CD8-positive, alpha-beta memory T cell (primary cell): ENCODE measurements at regions not wholly inside any gene's neighbourhood (a gene's known extent, or its start where the extent isn't known, plus 50 kb on each side); places are given as distances from the start of the nearest gene placed in this dataset.

Source experiments
- CTCF ChIA-PET: fragments of 350-600 bp; sonication (Branson Sonifier 250); formaldehyde crosslinking; loops from one replicate; lab custom pipeline; 2021; ENCODE audit warnings: antibody characterized with exemption; lab: Charles Lee
- POLR2A ChIA-PET: fragments of 350-600 bp; sonication (Branson Sonifier 250); formaldehyde crosslinking; loops from one replicate; lab custom pipeline; 2021; ENCODE audit warnings: antibody characterized with exemption; lab: Charles Lee
- DNase-seq, 5 donors: peaks; one replicate each; pipeline versions ENCODE4 v3.0.0 to v3.0.0-alpha.2; 2020 to 2022; ENCODE audit warnings: mixed read lengths in 1 of 5
- H3K27ac ChIP-seq: one replicate; pipeline ENCODE4 v1.7.0; 2013; ENCODE audit warnings: low read depth, mild to moderate bottlenecking, low read length, moderate library complexity
- H3K27me3 ChIP-seq: 2 replicates; pipeline ENCODE4 v1.7.0; 2013; ENCODE audit warnings: low read length, mild to moderate bottlenecking; ENCODE audit not compliant: insufficient read depth, poor library complexity, severe bottlenecking
- H3K36me3 ChIP-seq: 2 replicates; pipeline ENCODE4 v1.7.0; 2013; ENCODE audit warnings: mild to moderate bottlenecking, low read length, moderate library complexity; ENCODE audit not compliant: insufficient read depth
- H3K4me1 ChIP-seq: 2 replicates; pipeline ENCODE4 v1.7.0; 2013; ENCODE audit warnings: mild to moderate bottlenecking, low read length, moderate library complexity; ENCODE audit not compliant: insufficient read depth
- H3K4me3 ChIP-seq: 2 replicates; pipeline ENCODE4 v1.7.0; 2013; ENCODE audit warnings: mild to moderate bottlenecking, low read length
- H3K9me3 ChIP-seq: 2 replicates; pipeline ENCODE4 v1.7.0; 2013; ENCODE audit warnings: mild to moderate bottlenecking, low read length
- H3K27ac Mint-ChIP-seq, 8 donors: one replicate each; pipeline ENCODE4 v1.8.0; 2020 to 2021; ENCODE audit warnings: mixed read lengths in 8 of 8, mild to moderate bottlenecking in 6 of 8, inconsistent platforms in 3 of 8, moderate library complexity in 3 of 8
- H3K27me3 Mint-ChIP-seq, 2 donors: one replicate each; pipeline ENCODE4 v1.8.0; 2020 to 2021; ENCODE audit warnings: mixed read lengths in 2 of 2, mild to moderate bottlenecking in 1 of 2, moderate library complexity in 1 of 2
- H3K36me3 Mint-ChIP-seq, 3 donors: one replicate each; pipeline ENCODE4 v1.8.0; 2020 to 2021; ENCODE audit warnings: mixed read lengths in 3 of 3, inconsistent platforms in 1 of 3, mild to moderate bottlenecking in 1 of 3
- H3K4me1 Mint-ChIP-seq, 3 donors: one replicate each; pipeline ENCODE4 v1.8.0; 2020 to 2021; ENCODE audit warnings: mixed read lengths in 3 of 3, inconsistent platforms in 1 of 3, mild to moderate bottlenecking in 1 of 3
- H3K4me3 Mint-ChIP-seq, 7 donors: one replicate each; pipeline ENCODE4 v1.8.0; 2020 to 2021; ENCODE audit warnings: mixed read lengths in 7 of 7, mild to moderate bottlenecking in 6 of 7, moderate library complexity in 4 of 7, inconsistent platforms in 2 of 7
- H3K9me3 Mint-ChIP-seq, 5 donors: one replicate each; pipeline ENCODE4 v1.8.0; 2020 to 2022; ENCODE audit warnings: mixed read lengths in 5 of 5, mild to moderate bottlenecking in 3 of 5, moderate library complexity in 2 of 5, inconsistent platforms in 1 of 5

- no peak overlapping the region for H3K27ac ChIP-seq
- no peaks in the 10 kb centered on the region for H3K27me3 ChIP-seq
- CTCF ChIA-PET = no interaction called here
- Mint-ChIP-seq H3K4me3 (no peak overlapping the region), H3K27ac (no peak overlapping the region), H3K27me3 (peaks cover 3 to 20% of the 10 kb centered on the region in 2 donors), H3K36me3 (no peaks in the 10 kb centered on the region), H3K4me1 (no peaks in the 10 kb centered on the region), H3K9me3 (peaks cover 0 to 4% (median 3%) of the 10 kb centered on the region in 5 donors)
- POLR2A ChIA-PET = no interaction called here
- no peak overlapping the region for H3K4me3 ChIP-seq
- no peaks in the 10 kb centered on the region for H3K4me1 ChIP-seq
- DNase-seq = no peak
- no peaks in the 10 kb centered on the region for H3K36me3 ChIP-seq
- H3K9me3 ChIP-seq = no peaks in the 10 kb centered on the region
Measured at GRCh38 chr12:124194893-124195566, 99.9 kb upstream of the RFLNA start.

- H3K27ac Mint-ChIP-seq = no peak overlapping the region
Measured at GRCh38 chr12:124195567-124195942, 99.3 kb upstream of the RFLNA start.

GRCh38 chr12:124196236-124196635 lies 98.7 kb upstream of the RFLNA start:
- no peaks in the 10 kb centered on the region for H3K4me1 ChIP-seq
- Mint-ChIP-seq H3K4me1 (no peaks in the 10 kb centered on the region), H3K27me3 (peaks cover 3 to 21% of the 10 kb centered on the region in 2 donors), H3K9me3 (peaks cover 0 to 7% (median 4%) of the 10 kb centered on the region in 5 donors), H3K27ac (no peak overlapping the region), H3K36me3 (no peaks in the 10 kb centered on the region), H3K4me3 (no peak overlapping the region)
- no peak overlapping the region for H3K27ac ChIP-seq
- POLR2A ChIA-PET = no interaction called here
- no peaks in the 10 kb centered on the region for H3K36me3 ChIP-seq
- CTCF ChIA-PET = no interaction called here
- H3K9me3 ChIP-seq = no peaks in the 10 kb centered on the region
- no peaks in the 10 kb centered on the region for H3K27me3 ChIP-seq
- DNase-seq = no peak
- H3K4me3 ChIP-seq = no peak overlapping the region

More at GRCh38 chr12:124195567-124195942, 99.3 kb upstream of the RFLNA start:
- Histone ChIP-seq H3K36me3 (no peaks in the 10 kb centered on the region), H3K27me3 (no peaks in the 10 kb centered on the region), H3K4me3 (no peak overlapping the region), H3K9me3 (no peaks in the 10 kb centered on the region), H3K27ac (no peak overlapping the region), H3K4me1 (no peaks in the 10 kb centered on the region)
- Mint-ChIP-seq H3K9me3 (peaks cover 0 to 4% (median 4%) of the 10 kb centered on the region in 5 donors), H3K36me3 (no peaks in the 10 kb centered on the region), H3K27me3 (peaks cover 1 to 18% of the 10 kb centered on the region in 2 donors), H3K4me1 (no peaks in the 10 kb centered on the region), H3K4me3 (no peak overlapping the region)
- ChIA-PET POLR2A (no interaction called here), CTCF (no interaction called here)
- DNase-seq = no peak

- Mint-ChIP-seq H3K27ac (no peak overlapping the region), H3K9me3 (peaks cover 4 to 15% (median 8%) of the 10 kb centered on the region in 5 donors), H3K4me3 (no peak overlapping the region), H3K27me3 (peaks cover 3 to 20% of the 10 kb centered on the region in 2 donors), H3K4me1 (no peaks in the 10 kb centered on the region), H3K36me3 (no peaks in the 10 kb centered on the region)
- H3K27me3 ChIP-seq = no peaks in the 10 kb centered on the region
- H3K9me3 ChIP-seq = no peaks in the 10 kb centered on the region
- CTCF ChIA-PET = no interaction called here
- no peak for DNase-seq
- no peaks in the 10 kb centered on the region for H3K36me3 ChIP-seq
- no peak overlapping the region for H3K27ac ChIP-seq
- POLR2A ChIA-PET = no interaction called here
- no peak overlapping the region for H3K4me3 ChIP-seq
- no peaks in the 10 kb centered on the region for H3K4me1 ChIP-seq
Measured at GRCh38 chr12:124201248-124201647, 93.6 kb upstream of the RFLNA start.

- Histone ChIP-seq H3K27me3 (no peaks in the 10 kb centered on the region), H3K9me3 (no peaks in the 10 kb centered on the region), H3K4me3 (no peak overlapping the region), H3K27ac (no peak overlapping the region), H3K4me1 (no peaks in the 10 kb centered on the region), H3K36me3 (no peaks in the 10 kb centered on the region)
- ChIA-PET CTCF (no interaction called here), POLR2A (no interaction called here)
- peaks cover 4 to 13% (median 7%) of the 10 kb centered on the region in 5 donors for H3K9me3 Mint-ChIP-seq
- no peaks in the 10 kb centered on the region for H3K36me3 Mint-ChIP-seq
- no peak for DNase-seq
- H3K4me3 Mint-ChIP-seq = no peak overlapping the region
- peaks cover 7 to 16% of the 10 kb centered on the region in 2 donors for H3K27me3 Mint-ChIP-seq
- no peak overlapping the region for H3K27ac Mint-ChIP-seq
- no peaks in the 10 kb centered on the region for H3K4me1 Mint-ChIP-seq
Measured at GRCh38 chr12:124203176-124203575, 91.7 kb upstream of the RFLNA start.

GRCh38 chr12:124205405-124205804 lies 89.5 kb upstream of the RFLNA start:
- Histone ChIP-seq H3K36me3 (no peaks in the 10 kb centered on the region), H3K27ac (no peak overlapping the region), H3K4me3 (no peak overlapping the region), H3K27me3 (no peaks in the 10 kb centered on the region), H3K9me3 (no peaks in the 10 kb centered on the region), H3K4me1 (no peaks in the 10 kb centered on the region)
- H3K27me3 Mint-ChIP-seq = peaks cover 7 to 20% of the 10 kb centered on the region in 2 donors
- no peak for DNase-seq
- no peaks in the 10 kb centered on the region for H3K36me3 Mint-ChIP-seq
- H3K4me1 Mint-ChIP-seq = no peaks in the 10 kb centered on the region
- POLR2A ChIA-PET = interaction anchor here (0.6 kb wide), 1 partner anchor 82 kb away, joined by 3 read pairs; no protein-coding TSS in a partner anchor
- H3K27ac Mint-ChIP-seq = no peak overlapping the region
- CTCF ChIA-PET = no interaction called here
- no peak overlapping the region for H3K4me3 Mint-ChIP-seq
- peaks cover 4 to 13% (median 7%) of the 10 kb centered on the region in 5 donors for H3K9me3 Mint-ChIP-seq

GRCh38 chr12:124207049-124207448 lies 87.8 kb upstream of the RFLNA start:
- no peaks in the 10 kb centered on the region for H3K4me1 Mint-ChIP-seq
- H3K9me3 Mint-ChIP-seq = peaks cover 4 to 8% (median 6%) of the 10 kb centered on the region in 5 donors
- H3K36me3 Mint-ChIP-seq = no peaks in the 10 kb centered on the region
- Histone ChIP-seq H3K36me3 (no peaks in the 10 kb centered on the region), H3K4me3 (no peak overlapping the region), H3K4me1 (no peaks in the 10 kb centered on the region), H3K27me3 (no peaks in the 10 kb centered on the region), H3K27ac (no peak overlapping the region), H3K9me3 (no peaks in the 10 kb centered on the region)
- CTCF ChIA-PET = no interaction called here
- no peak overlapping the region for H3K4me3 Mint-ChIP-seq
- no peak overlapping the region for H3K27ac Mint-ChIP-seq
- POLR2A ChIA-PET = no interaction called here
- DNase-seq = no peak
- H3K27me3 Mint-ChIP-seq = peaks cover 5 to 8% of the 10 kb centered on the region in 2 donors

GRCh38 chr12:124207617-124208016 lies 87.3 kb upstream of the RFLNA start:
- Mint-ChIP-seq H3K9me3 (peaks cover 4 to 8% (median 6%) of the 10 kb centered on the region in 5 donors), H3K27me3 (peaks cover 5 to 8% of the 10 kb centered on the region in 2 donors), H3K36me3 (no peaks in the 10 kb centered on the region), H3K27ac (no peak overlapping the region), H3K4me3 (no peak overlapping the region), H3K4me1 (no peaks in the 10 kb centered on the region)
- no peaks in the 10 kb centered on the region for H3K36me3 ChIP-seq
- ChIA-PET CTCF (interaction anchor here (0.6 kb wide), 1 partner anchor 80 kb away, joined by 3 read pairs; no protein-coding TSS in a partner anchor), POLR2A (no interaction called here)
- H3K4me3 ChIP-seq = no peak overlapping the region
- H3K27me3 ChIP-seq = no peaks in the 10 kb centered on the region
- H3K4me1 ChIP-seq = no peaks in the 10 kb centered on the region
- H3K27ac ChIP-seq = no peak overlapping the region
- no peak for DNase-seq
- H3K9me3 ChIP-seq = no peaks in the 10 kb centered on the region
